ENCODE measurements at regions not wholly inside any gene's neighbourhood (a gene's known extent, or its start where the extent isn't known, plus 50 kb on each side); places are given as distances from the start of the nearest gene placed in this dataset.

- Histone ChIP-seq H3K9me3 (peaks cover 0 to 8% (median 0%) of the 10 kb centered on the region in 11 donors), H3K4me3 (no peak overlapping the region), H3K36me3 (no peaks in the 10 kb centered on the region), H3K27me3 (peaks cover 0 to 19% (median 0%) of the 10 kb centered on the region in 7 donors), H3K4me1 (peaks cover 0 to 8% (median 0%) of the 10 kb centered on the region in 9 donors), H3K27ac (no peak overlapping the region)
- TF ChIP-seq CTCF (IDR thresholded peaks at IDR 0.05), result no peak
- WGBS, 2 donors, result 71 to 76% methylated on average over 4 of the region's 4 CpGs
- DNase-seq, result no peak
- intact Hi-C loops (cut with DNase I), result no loop called here
- no peak for ATAC-seq
These were observed 184.8 kb downstream of the EVX1 start for GRCh38 chr7:27427416-27427815.

GRCh38 chr7:27430105-27430504, 187.5 kb downstream of the EVX1 start:
- Histone ChIP-seq H3K4me3 (no peak overlapping the region), H3K36me3 (no peaks in the 10 kb centered on the region), H3K27me3 (peaks cover 0 to 19% (median 0%) of the 10 kb centered on the region in 7 donors), H3K4me1 (peaks cover 0 to 3% (median 0%) of the 10 kb centered on the region in 9 donors), H3K27ac (no peak overlapping the region), H3K9me3 (peaks cover 0 to 8% (median 0%) of the 10 kb centered on the region in 11 donors)
- intact Hi-C loops (cut with DNase I), result no loop called here
- ATAC-seq (no peak), DNase-seq (no peak)
- WGBS, 2 donors, result 81 to 88% methylated on average over 2 of the region's 2 CpGs
- TF ChIP-seq CTCF (IDR thresholded peaks at IDR 0.05), result no peak

- 88 to 91% methylated on average over 3 of the region's 3 CpGs for WGBS, 2 donors
These were observed 188.9 kb downstream of the EVX1 start for GRCh38 chr7:27431465-27431864.

GRCh38 chr7:27433581-27433980, 191.0 kb downstream of the EVX1 start:
- peaks cover 0 to 6% (median 0%) of the 10 kb centered on the region in 7 donors for H3K27me3 ChIP-seq
- WGBS, 2 donors, result 71 to 72% methylated on average over 1 of the region's 1 CpG
- H3K27ac ChIP-seq, result no peak overlapping the region
- no peak for ATAC-seq
- peaks cover 0 to 3% (median 0%) of the 10 kb centered on the region in 9 donors for H3K4me1 ChIP-seq
- DNase-seq, result no peak
- no peak overlapping the region for H3K4me3 ChIP-seq
- H3K36me3 ChIP-seq, result no peaks in the 10 kb centered on the region
- no peaks in the 10 kb centered on the region for H3K9me3 ChIP-seq
- intact Hi-C loops (cut with DNase I), result no loop called here
- TF ChIP-seq CTCF (IDR thresholded peaks at IDR 0.05), result no peak

More at GRCh38 chr7:27431465-27431864, 188.9 kb downstream of the EVX1 start:
- no peak overlapping the region for H3K27ac ChIP-seq
- H3K9me3 ChIP-seq, result peaks cover 0 to 3% (median 0%) of the 10 kb centered on the region in 11 donors
- no peak for TF ChIP-seq CTCF (IDR thresholded peaks at IDR 0.05)
- peaks cover 0 to 14% (median 0%) of the 10 kb centered on the region in 7 donors for H3K27me3 ChIP-seq
- ATAC-seq (peak in 1 of 8 donors; percentile 11), DNase-seq (no peak)
- H3K36me3 ChIP-seq, result no peaks in the 10 kb centered on the region
- intact Hi-C loops (cut with DNase I), result no loop called here
- no peak overlapping the region for H3K4me3 ChIP-seq
- H3K4me1 ChIP-seq, result peaks cover 0 to 3% (median 0%) of the 10 kb centered on the region in 9 donors
